HEK293T (cell line): ENCODE measurements at regions not wholly inside any gene's neighbourhood (a gene's known extent, or its start where the extent isn't known, plus 50 kb on each side); places are given as distances from the start of the nearest gene placed in this dataset.

ENCODE experiments used
- CTCF ChIA-PET: fragments of 350-600 bp; formaldehyde crosslinking; extraction: SDS; loops from one replicate; lab custom pipeline; 2021; ENCODE audit warnings: antibody characterized with exemption, inconsistent platforms; lab: Yijun Ruan, JAX
- POLR2A ChIA-PET: fragments of 350-600 bp; formaldehyde crosslinking; extraction: SDS; loops from one replicate; lab custom pipeline; 2020; ENCODE audit warnings: antibody characterized with exemption, inconsistent platforms; lab: Yijun Ruan, JAX
- DNase-seq: peaks from one replicate; pipeline ENCODE4 v3.0.0; 2012; ENCODE audit warnings: mixed read lengths; ENCODE audit errors: extremely low spot score
- ARNT ChIP-seq: fragments of 450-650 bp; IDR thresholded peaks from 2 replicates; pipeline ENCODE4 v1.6.1; 2017; ENCODE audit warnings: mild to moderate bottlenecking
- BHLHE40 ChIP-seq: fragments of 450-650 bp; IDR thresholded peaks from 2 replicates; pipeline ENCODE4 v1.6.1; 2016; ENCODE audit warnings: mild to moderate bottlenecking, moderate library complexity, borderline replicate concordance
- CTBP1 ChIP-seq: fragments of 450-650 bp; IDR thresholded peaks from 2 replicates; pipeline ENCODE4 v1.6.1; 2016; ENCODE audit warnings: borderline replicate concordance
- ELF4 ChIP-seq: fragments of 450-650 bp; IDR thresholded peaks from 2 replicates; pipeline ENCODE4 v1.6.1; 2017; ENCODE audit warnings: antibody characterized with exemption
- FOXA1 ChIP-seq: fragments of 450-650 bp; IDR thresholded peaks from 2 replicates; pipeline ENCODE4 v1.6.1; 2016; ENCODE audit warnings: mild to moderate bottlenecking
- FOXK2 ChIP-seq: fragments of 450-650 bp; IDR thresholded peaks from 2 replicates; pipeline ENCODE4 v1.6.1; 2016; ENCODE audit warnings: mild to moderate bottlenecking
- FOXM1 ChIP-seq: fragments of 450-650 bp; IDR thresholded peaks from 2 replicates; pipeline ENCODE4 v1.6.1; 2017; ENCODE audit warnings: mild to moderate bottlenecking, borderline replicate concordance
- HDGF ChIP-seq: fragments of 450-650 bp; IDR thresholded peaks from 2 replicates; pipeline ENCODE4 v1.6.1; 2017; ENCODE audit warnings: antibody characterized with exemption, borderline replicate concordance
- L3MBTL2 ChIP-seq: fragments of 450-650 bp; conservative IDR thresholded peaks from 2 replicates; pipeline ENCODE4 v1.6.1; 2016; ENCODE audit warnings: mild to moderate bottlenecking
- LEF1 ChIP-seq: fragments of 450-650 bp; IDR thresholded peaks from 2 replicates; pipeline ENCODE4 v1.6.1; 2017; ENCODE audit warnings: mild to moderate bottlenecking, borderline replicate concordance
- NFRKB ChIP-seq: fragments of 450-650 bp; IDR thresholded peaks from 2 replicates; pipeline ENCODE4 v1.6.1; 2016; ENCODE audit warnings: mild to moderate bottlenecking, moderate library complexity
- PKNOX1 ChIP-seq: fragments of 450-650 bp; IDR thresholded peaks from 2 replicates; pipeline ENCODE4 v1.6.1; 2016
- SP1 ChIP-seq: fragments of 450-650 bp; IDR thresholded peaks from 2 replicates; pipeline ENCODE4 v1.6.1; 2017
- SUZ12 ChIP-seq: fragments of 450-650 bp; IDR thresholded peaks from 2 replicates; pipeline ENCODE4 v1.6.1; 2016; ENCODE audit warnings: mild to moderate bottlenecking
- TARDBP ChIP-seq: fragments of 450-650 bp; IDR thresholded peaks from 2 replicates; pipeline ENCODE4 v1.6.1; 2016
- ZNF384 ChIP-seq: fragments of 450-650 bp; IDR thresholded peaks from 2 replicates; pipeline ENCODE4 v1.6.1; 2016

- no peak for DNase-seq
- CTCF ChIA-PET, result no interaction called here
- POLR2A ChIA-PET, result no interaction called here
- TF ChIP-seq FOXM1, result no peak
Measured at GRCh38 chr2:56671973-56672569, 488.3 kb downstream of the CCDC85A start.

- DNase-seq, result no peak
- TF ChIP-seq FOXK2 (no peak), PKNOX1 (no peak), NFRKB (no peak), FOXA1 (no peak), ELF4 (no peak), CTBP1 (no peak), ARNT (no peak), SP1 (no peak), L3MBTL2 (no peak), ZNF384 (no peak), SUZ12 (no peak), TARDBP (no peak), BHLHE40 (no peak), FOXM1 (no peak), HDGF (no peak), LEF1 (no peak)
- ChIA-PET POLR2A (no interaction called here), CTCF (no interaction called here)
Measured at GRCh38 chr2:56674084-56674483, 490.3 kb downstream of the CCDC85A start.

- DNase-seq, result no peak
- no peak for TF ChIP-seq ZNF384
- TF ChIP-seq FOXM1, result no peak
- no peak for TF ChIP-seq LEF1
- no peak for TF ChIP-seq ARNT
- no peak for TF ChIP-seq TARDBP
- TF ChIP-seq FOXA1, result no peak
- TF ChIP-seq CTBP1, result no peak
- TF ChIP-seq SP1, result no peak
- TF ChIP-seq SUZ12, result no peak
- no peak for TF ChIP-seq NFRKB
- TF ChIP-seq BHLHE40, result no peak
- no peak for TF ChIP-seq FOXK2
- no peak for TF ChIP-seq HDGF
- no peak for TF ChIP-seq ELF4
- no peak for TF ChIP-seq PKNOX1
- POLR2A ChIA-PET, result no interaction called here
- CTCF ChIA-PET, result no interaction called here
Measured at GRCh38 chr2:56676966-56677365, 493.2 kb downstream of the CCDC85A start.

- no peak for DNase-seq
- POLR2A ChIA-PET, result no interaction called here
- TF ChIP-seq LEF1 (no peak), FOXA1 (no peak), SUZ12 (no peak), NFRKB (no peak), ARNT (no peak), FOXK2 (no peak), L3MBTL2 (no peak), ZNF384 (no peak), PKNOX1 (no peak), TARDBP (no peak)
Measured at GRCh38 chr2:56680971-56681631, 497.3 kb downstream of the CCDC85A start.

GRCh38 chr2:56681659-56682396, 498.0 kb downstream of the CCDC85A start:
- DNase-seq, result no peak
- TF ChIP-seq L3MBTL2 (no peak), FOXK2 (no peak), ARNT (no peak), SUZ12 (no peak), PKNOX1 (no peak), BHLHE40 (no peak), LEF1 (no peak), CTBP1 (no peak), SP1 (no peak), NFRKB (no peak), TARDBP (no peak), FOXM1 (no peak), FOXA1 (no peak), ZNF384 (no peak), HDGF (no peak), ELF4 (no peak)
- ChIA-PET POLR2A (no interaction called here), CTCF (no interaction called here)

More at GRCh38 chr2:56680971-56681631, 497.3 kb downstream of the CCDC85A start:
- CTCF ChIA-PET, result no interaction called here
